SU-DHL-6 (cell line): ENCODE measurements at regions not wholly inside any gene's neighbourhood (a gene's known extent, or its start where the extent isn't known, plus 50 kb on each side); places are given as distances from the start of the nearest gene placed in this dataset.
"Not testable (repeated sequence)": the region's sequence is repeated elsewhere in the genome, so short reads cannot be mapped to it uniquely, and the experiment has no call there.

Experiments used
- H2AFZ ChIP-seq: fragments of 200-600 bp; sonication (generic); 2 replicates; pipeline ENCODE4 v1.6.1; 2014; ENCODE audit warnings: low read depth, mild to moderate bottlenecking, moderate library complexity, mixed read lengths, antibody characterized with exemption, low read length; ENCODE audit not compliant: severe bottlenecking
- H3F3A ChIP-seq: fragments of 200-600 bp; shearing (Covaris generic); 2 replicates; pipeline ENCODE4 v1.6.0; 2016; ENCODE audit warnings: antibody characterized with exemption, mild to moderate bottlenecking; ENCODE audit not compliant: insufficient read depth
- H3K27ac ChIP-seq: fragments of 200-600 bp; sonication (generic); 2 replicates; pipeline ENCODE4 v1.5.1; 2016; ENCODE audit warnings: low read depth, mild to moderate bottlenecking, low read length, moderate library complexity, mixed read lengths
- H3K27me3 ChIP-seq: fragments of 200-600 bp; sonication (generic), shearing (Covaris generic); 2 replicates; pipeline ENCODE4 v1.6.0; 2014; ENCODE audit warnings: mild to moderate bottlenecking, low read length
- H3K36me3 ChIP-seq: fragments of 200-600 bp; sonication (generic); 2 replicates; pipeline ENCODE4 v1.6.1; 2014; ENCODE audit warnings: mild to moderate bottlenecking, low read length, mixed read lengths
- H3K4me2 ChIP-seq: fragments of 300-600, 200-600 bp; shearing (Covaris generic), sonication (generic); 2 replicates; pipeline ENCODE4 v1.6.0; 2014; ENCODE audit warnings: low read length, low read depth, mild to moderate bottlenecking; ENCODE audit not compliant: poor library complexity, severe bottlenecking
- H3K4me3 ChIP-seq: fragments of 200-600 bp; sonication (generic); 2 replicates; pipeline ENCODE4 v1.5.1; 2014; ENCODE audit warnings: antibody characterized with exemption, low read length, mild to moderate bottlenecking, mixed read lengths; ENCODE audit not compliant: insufficient read depth, poor library complexity, severe bottlenecking
- H3K79me2 ChIP-seq: fragments of 200-600 bp; sonication (generic); 2 replicates; pipeline ENCODE4 v1.6.1; 2014; ENCODE audit warnings: mild to moderate bottlenecking, low read length, moderate library complexity; ENCODE audit not compliant: insufficient read depth
- H3K9ac ChIP-seq: fragments of 200-600 bp; sonication (generic); 2 replicates; pipeline ENCODE4 v1.7.0; 2014; ENCODE audit warnings: mild to moderate bottlenecking, low read length
- H3K9me2 ChIP-seq: fragments of 200-600 bp; sonication (generic); replicated peaks from 2 replicates; pipeline ENCODE4 v1.6.1; 2014; ENCODE audit warnings: low read length; ENCODE audit not compliant: insufficient read depth
- H3K9me3 ChIP-seq: fragments of 200-600 bp; sonication (generic); 2 replicates; pipeline ENCODE4 v1.6.1; 2014; ENCODE audit warnings: low read length, mixed read lengths; ENCODE audit not compliant: insufficient read depth
- H4K20me1 ChIP-seq: fragments of 200-600 bp; sonication (generic); 2 replicates; pipeline ENCODE4 v1.6.1; 2014; ENCODE audit warnings: low read depth, mild to moderate bottlenecking, antibody characterized with exemption, low read length, moderate library complexity, mixed read lengths
- EZH2phosphoT487 ChIP-seq: fragments of 200-600 bp; sonication (generic), shearing (Covaris generic); conservative IDR thresholded peaks from 2 replicates; pipeline ENCODE4 v1.6.1; 2018; ENCODE audit warnings: mild to moderate bottlenecking, antibody characterized with exemption, low read length, moderate library complexity, mixed read lengths
- TF ChIP-seq, protein P1 (sequence below): fragments of 200-600 bp; sonication (generic); IDR thresholded peaks from one replicate; pipeline ENCODE4 v1.5.1; 2017; ENCODE audit warnings: antibody characterized with exemption, mild to moderate bottlenecking, low read length, moderate library complexity; ENCODE audit not compliant: insufficient read depth, poor library complexity, severe bottlenecking

GRCh38 chr3:69684309-69684961, 54.8 kb upstream of the MITF start:
- Histone ChIP-seq H3K36me3 (no peaks in the 10 kb centered on the region), H3K27me3 (no peaks in the 10 kb centered on the region), H3K9me3 (no peaks in the 10 kb centered on the region), H3K9me2 (no peaks in the 10 kb centered on the region), H4K20me1 (no peaks in the 10 kb centered on the region), H3K4me2 (no peak overlapping the region), H3K4me3 (no peak overlapping the region), H3F3A (no peaks in the 10 kb centered on the region), H3K9ac (no peak overlapping the region), H2AFZ (no peak overlapping the region), H3K79me2 (no peaks in the 10 kb centered on the region), H3K27ac (no peak overlapping the region)
- TF ChIP-seq EZH2phosphoT487, result no peak
- TF ChIP-seq, protein P1, sequence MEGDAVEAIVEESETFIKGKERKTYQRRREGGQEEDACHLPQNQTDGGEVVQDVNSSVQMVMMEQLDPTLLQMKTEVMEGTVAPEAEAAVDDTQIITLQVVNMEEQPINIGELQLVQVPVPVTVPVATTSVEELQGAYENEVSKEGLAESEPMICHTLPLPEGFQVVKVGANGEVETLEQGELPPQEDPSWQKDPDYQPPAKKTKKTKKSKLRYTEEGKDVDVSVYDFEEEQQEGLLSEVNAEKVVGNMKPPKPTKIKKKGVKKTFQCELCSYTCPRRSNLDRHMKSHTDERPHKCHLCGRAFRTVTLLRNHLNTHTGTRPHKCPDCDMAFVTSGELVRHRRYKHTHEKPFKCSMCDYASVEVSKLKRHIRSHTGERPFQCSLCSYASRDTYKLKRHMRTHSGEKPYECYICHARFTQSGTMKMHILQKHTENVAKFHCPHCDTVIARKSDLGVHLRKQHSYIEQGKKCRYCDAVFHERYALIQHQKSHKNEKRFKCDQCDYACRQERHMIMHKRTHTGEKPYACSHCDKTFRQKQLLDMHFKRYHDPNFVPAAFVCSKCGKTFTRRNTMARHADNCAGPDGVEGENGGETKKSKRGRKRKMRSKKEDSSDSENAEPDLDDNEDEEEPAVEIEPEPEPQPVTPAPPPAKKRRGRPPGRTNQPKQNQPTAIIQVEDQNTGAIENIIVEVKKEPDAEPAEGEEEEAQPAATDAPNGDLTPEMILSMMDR, result no peak

- Histone ChIP-seq H3K27ac (no peak overlapping the region), H3K4me2 (no peak overlapping the region)
Measured at GRCh38 chr3:69683082-69683806, 56.0 kb upstream of the MITF start.

DNA sequence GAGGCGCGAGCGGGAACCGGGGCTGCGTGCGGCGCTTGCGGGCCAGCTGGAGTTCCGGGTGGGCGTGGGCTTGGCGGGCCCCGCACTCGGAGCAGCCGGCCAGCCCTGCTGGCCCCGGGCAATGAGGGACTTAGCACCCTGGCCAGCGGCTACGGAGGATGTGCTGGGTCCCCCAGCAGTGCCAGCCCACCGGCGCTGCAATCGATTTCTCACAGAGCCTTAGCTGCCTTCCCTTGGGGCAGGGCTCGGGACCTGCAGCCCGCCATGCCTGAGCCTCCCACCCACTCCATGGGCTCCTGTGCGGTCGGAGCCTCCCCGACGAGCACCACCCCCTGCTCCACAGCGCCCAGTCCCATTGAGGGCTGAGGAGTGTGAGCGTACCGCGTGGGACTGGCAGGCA, 61.8 kb upstream of the MITF start:
- not testable (repeated sequence) for H3K79me2 ChIP-seq, H3K27me3 ChIP-seq, H3K9ac ChIP-seq, H3K9me3 ChIP-seq, H3F3A ChIP-seq, H3K9me2 ChIP-seq, H3K27ac ChIP-seq, H2AFZ ChIP-seq, H3K36me3 ChIP-seq, H3K4me3 ChIP-seq, H4K20me1 ChIP-seq, H3K4me2 ChIP-seq

More at GRCh38 chr3:69683082-69683806, 56.0 kb upstream of the MITF start:
- H3K4me3 ChIP-seq, result no peak overlapping the region
- no peaks in the 10 kb centered on the region for H3K79me2 ChIP-seq
- H3K9ac ChIP-seq, result no peak overlapping the region
- no peak overlapping the region for H2AFZ ChIP-seq
- no peaks in the 10 kb centered on the region for H3K9me2 ChIP-seq
- H3K36me3 ChIP-seq, result no peaks in the 10 kb centered on the region
- no peak for TF ChIP-seq EZH2phosphoT487
- TF ChIP-seq, protein P1, result no peak
- H3K27me3 ChIP-seq, result no peaks in the 10 kb centered on the region
- H3F3A ChIP-seq, result no peaks in the 10 kb centered on the region
- no peaks in the 10 kb centered on the region for H3K9me3 ChIP-seq
- H4K20me1 ChIP-seq, result no peaks in the 10 kb centered on the region

GRCh38 chr3:69675786-69676530, 63.3 kb upstream of the MITF start:
- no peak overlapping the region for H3K4me2 ChIP-seq
- H3K27me3 ChIP-seq, result no peaks in the 10 kb centered on the region
- no peaks in the 10 kb centered on the region for H3K79me2 ChIP-seq
- no peak overlapping the region for H3K9ac ChIP-seq
- no peak for TF ChIP-seq EZH2phosphoT487
- TF ChIP-seq, protein P1, result no peak
- no peaks in the 10 kb centered on the region for H4K20me1 ChIP-seq
- no peaks in the 10 kb centered on the region for H3F3A ChIP-seq
- no peak overlapping the region for H3K27ac ChIP-seq
- no peak overlapping the region for H3K4me3 ChIP-seq
- no peak overlapping the region for H2AFZ ChIP-seq
- H3K9me3 ChIP-seq, result no peaks in the 10 kb centered on the region
- no peaks in the 10 kb centered on the region for H3K9me2 ChIP-seq
- H3K36me3 ChIP-seq, result no peaks in the 10 kb centered on the region
